ENCODE measurements at regions not wholly inside any gene's neighbourhood (a gene's known extent, or its start where the extent isn't known, plus 50 kb on each side); places are given as distances from the start of the nearest gene placed in this dataset.

GRCh38 chr4:54516556-54517215, 141.1 kb upstream of the KIT start:
- TF ChIP-seq, protein P1, sequence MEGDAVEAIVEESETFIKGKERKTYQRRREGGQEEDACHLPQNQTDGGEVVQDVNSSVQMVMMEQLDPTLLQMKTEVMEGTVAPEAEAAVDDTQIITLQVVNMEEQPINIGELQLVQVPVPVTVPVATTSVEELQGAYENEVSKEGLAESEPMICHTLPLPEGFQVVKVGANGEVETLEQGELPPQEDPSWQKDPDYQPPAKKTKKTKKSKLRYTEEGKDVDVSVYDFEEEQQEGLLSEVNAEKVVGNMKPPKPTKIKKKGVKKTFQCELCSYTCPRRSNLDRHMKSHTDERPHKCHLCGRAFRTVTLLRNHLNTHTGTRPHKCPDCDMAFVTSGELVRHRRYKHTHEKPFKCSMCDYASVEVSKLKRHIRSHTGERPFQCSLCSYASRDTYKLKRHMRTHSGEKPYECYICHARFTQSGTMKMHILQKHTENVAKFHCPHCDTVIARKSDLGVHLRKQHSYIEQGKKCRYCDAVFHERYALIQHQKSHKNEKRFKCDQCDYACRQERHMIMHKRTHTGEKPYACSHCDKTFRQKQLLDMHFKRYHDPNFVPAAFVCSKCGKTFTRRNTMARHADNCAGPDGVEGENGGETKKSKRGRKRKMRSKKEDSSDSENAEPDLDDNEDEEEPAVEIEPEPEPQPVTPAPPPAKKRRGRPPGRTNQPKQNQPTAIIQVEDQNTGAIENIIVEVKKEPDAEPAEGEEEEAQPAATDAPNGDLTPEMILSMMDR (IDR thresholded peaks at IDR 0.05; ENCODE audit: low read depth, low read length) = no peak
- TF ChIP-seq POLR2A (IDR thresholded peaks at IDR 0.05; ENCODE audit: extremely low read depth, insufficient read length) (no peak), MYC (IDR thresholded peaks at IDR 0.05; ENCODE audit: low read depth, low read length) (no peak)

Measured in NB4 (cell line).